ENCODE measurements at regions not wholly inside any gene's neighbourhood (a gene's known extent, or its start where the extent isn't known, plus 50 kb on each side); places are given as distances from the start of the nearest gene placed in this dataset.

DNA sequence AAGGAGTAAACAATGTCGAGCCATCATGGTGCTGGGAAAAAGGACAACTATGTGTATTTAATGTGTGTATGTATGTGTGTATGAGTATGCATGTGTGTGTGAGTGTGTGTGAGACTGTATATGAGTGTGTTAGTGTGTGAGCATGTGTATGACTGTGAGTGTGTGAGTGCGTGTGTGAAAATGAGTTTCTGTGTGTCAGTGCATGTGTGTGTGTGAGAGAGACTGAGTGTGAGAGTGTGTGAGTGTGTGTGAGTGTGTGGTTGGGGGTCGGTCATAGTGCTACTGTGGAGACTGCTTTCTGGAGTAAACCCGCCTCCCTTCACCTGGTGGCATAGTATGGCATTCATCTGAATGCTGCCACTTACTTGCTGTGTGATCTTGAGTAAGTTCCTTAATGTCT, 567.4 kb downstream of the FGF9 start:
- TF ChIP-seq ZNF514 (tag by site-specific recombination; IDR thresholded peaks at IDR 0.05) (no peak), ZNF76 (tag by site-specific recombination; IDR thresholded peaks at IDR 0.05; ENCODE audit: borderline replicate concordance, low read depth) (no peak), ZNF692 (tag by site-specific recombination; IDR thresholded peaks at IDR 0.05) (no peak), ZNF274 (IDR thresholded peaks at IDR 0.05; ENCODE audit: low read length) (no peak), ZNF274 (tag by site-specific recombination; IDR thresholded peaks at IDR 0.05; ENCODE audit: borderline replicate concordance) (no peak), ZFP41 (tag by site-specific recombination; IDR thresholded peaks at IDR 0.05; ENCODE audit: borderline replicate concordance) (no peak)
- TF ChIP-seq, protein P1, sequence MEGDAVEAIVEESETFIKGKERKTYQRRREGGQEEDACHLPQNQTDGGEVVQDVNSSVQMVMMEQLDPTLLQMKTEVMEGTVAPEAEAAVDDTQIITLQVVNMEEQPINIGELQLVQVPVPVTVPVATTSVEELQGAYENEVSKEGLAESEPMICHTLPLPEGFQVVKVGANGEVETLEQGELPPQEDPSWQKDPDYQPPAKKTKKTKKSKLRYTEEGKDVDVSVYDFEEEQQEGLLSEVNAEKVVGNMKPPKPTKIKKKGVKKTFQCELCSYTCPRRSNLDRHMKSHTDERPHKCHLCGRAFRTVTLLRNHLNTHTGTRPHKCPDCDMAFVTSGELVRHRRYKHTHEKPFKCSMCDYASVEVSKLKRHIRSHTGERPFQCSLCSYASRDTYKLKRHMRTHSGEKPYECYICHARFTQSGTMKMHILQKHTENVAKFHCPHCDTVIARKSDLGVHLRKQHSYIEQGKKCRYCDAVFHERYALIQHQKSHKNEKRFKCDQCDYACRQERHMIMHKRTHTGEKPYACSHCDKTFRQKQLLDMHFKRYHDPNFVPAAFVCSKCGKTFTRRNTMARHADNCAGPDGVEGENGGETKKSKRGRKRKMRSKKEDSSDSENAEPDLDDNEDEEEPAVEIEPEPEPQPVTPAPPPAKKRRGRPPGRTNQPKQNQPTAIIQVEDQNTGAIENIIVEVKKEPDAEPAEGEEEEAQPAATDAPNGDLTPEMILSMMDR (tag by site-specific recombination; IDR thresholded peaks at IDR 0.05) = no peak
- TF ChIP-seq, protein P2, sequence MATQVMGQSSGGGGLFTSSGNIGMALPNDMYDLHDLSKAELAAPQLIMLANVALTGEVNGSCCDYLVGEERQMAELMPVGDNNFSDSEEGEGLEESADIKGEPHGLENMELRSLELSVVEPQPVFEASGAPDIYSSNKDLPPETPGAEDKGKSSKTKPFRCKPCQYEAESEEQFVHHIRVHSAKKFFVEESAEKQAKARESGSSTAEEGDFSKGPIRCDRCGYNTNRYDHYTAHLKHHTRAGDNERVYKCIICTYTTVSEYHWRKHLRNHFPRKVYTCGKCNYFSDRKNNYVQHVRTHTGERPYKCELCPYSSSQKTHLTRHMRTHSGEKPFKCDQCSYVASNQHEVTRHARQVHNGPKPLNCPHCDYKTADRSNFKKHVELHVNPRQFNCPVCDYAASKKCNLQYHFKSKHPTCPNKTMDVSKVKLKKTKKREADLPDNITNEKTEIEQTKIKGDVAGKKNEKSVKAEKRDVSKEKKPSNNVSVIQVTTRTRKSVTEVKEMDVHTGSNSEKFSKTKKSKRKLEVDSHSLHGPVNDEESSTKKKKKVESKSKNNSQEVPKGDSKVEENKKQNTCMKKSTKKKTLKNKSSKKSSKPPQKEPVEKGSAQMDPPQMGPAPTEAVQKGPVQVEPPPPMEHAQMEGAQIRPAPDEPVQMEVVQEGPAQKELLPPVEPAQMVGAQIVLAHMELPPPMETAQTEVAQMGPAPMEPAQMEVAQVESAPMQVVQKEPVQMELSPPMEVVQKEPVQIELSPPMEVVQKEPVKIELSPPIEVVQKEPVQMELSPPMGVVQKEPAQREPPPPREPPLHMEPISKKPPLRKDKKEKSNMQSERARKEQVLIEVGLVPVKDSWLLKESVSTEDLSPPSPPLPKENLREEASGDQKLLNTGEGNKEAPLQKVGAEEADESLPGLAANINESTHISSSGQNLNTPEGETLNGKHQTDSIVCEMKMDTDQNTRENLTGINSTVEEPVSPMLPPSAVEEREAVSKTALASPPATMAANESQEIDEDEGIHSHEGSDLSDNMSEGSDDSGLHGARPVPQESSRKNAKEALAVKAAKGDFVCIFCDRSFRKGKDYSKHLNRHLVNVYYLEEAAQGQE (tag by site-specific recombination; IDR thresholded peaks at IDR 0.05) = no peak
